GM12878 (cell line): ENCODE measurements at regions not wholly inside any gene's neighbourhood (a gene's known extent, or its start where the extent isn't known, plus 50 kb on each side); places are given as distances from the start of the nearest gene placed in this dataset.

ENCODE experiments used
- BMI1 ChIP-seq: fragments of 450-650 bp; IDR thresholded peaks from 2 replicates; pipeline ENCODE4 v1.6.1; 2016; ENCODE audit warnings: mild to moderate bottlenecking, moderate library complexity, borderline replicate concordance
- CBFB ChIP-seq: IDR thresholded peaks from 2 replicates; pipeline ENCODE4 v1.6.1; 2016; ENCODE audit warnings: antibody characterized with exemption, low read depth
- EZH2 ChIP-seq: IDR thresholded peaks from 2 replicates; pipeline ENCODE4 v1.6.1; 2012; ENCODE audit warnings: low read depth, mild to moderate bottlenecking, control low read depth, inconsistent platforms, low read length, borderline replicate concordance; ENCODE audit not compliant: control insufficient read depth
- POLR2A ChIP-seq: IDR thresholded peaks from 2 replicates; pipeline ENCODE4 v1.6.1; 2011; ENCODE audit warnings: low read depth, mild to moderate bottlenecking, low read length
- RFX5 ChIP-seq: IDR thresholded peaks from 2 replicates; pipeline ENCODE4 v1.6.1; 2011; ENCODE audit warnings: low read depth, low read length, improper control_type of control experiment
- SP1 ChIP-seq: IDR thresholded peaks from one replicate; pipeline ENCODE4 v1.6.1; 2011; ENCODE audit warnings: low read depth, low read length
- YY1 ChIP-seq: IDR thresholded peaks from 2 replicates; pipeline ENCODE4 v1.6.1; 2011; ENCODE audit warnings: low read depth, mild to moderate bottlenecking, low read length
- ZNF274 ChIP-seq: IDR thresholded peaks from one replicate; pipeline ENCODE4 v1.8.0; 2011; ENCODE audit not compliant: insufficient read length, insufficient read depth
- TF ChIP-seq, protein P1 (sequence below), 3 experiments: IDR thresholded peaks in 2 of 3; conservative IDR thresholded peaks in 1 of 3; 2 replicates each; pipeline ENCODE4 v1.5.1; 2011; ENCODE audit warnings: low read depth in 3 of 3, low read length in 3 of 3, mild to moderate bottlenecking in 3 of 3, control low read depth in 2 of 3, moderate library complexity in 2 of 3, inconsistent platforms in 1 of 3, mixed read lengths in 1 of 3; ENCODE audit not compliant: control insufficient read depth in 2 of 3, insufficient read depth in 1 of 3; ENCODE audit errors: extremely low read depth in 1 of 3

DNA sequence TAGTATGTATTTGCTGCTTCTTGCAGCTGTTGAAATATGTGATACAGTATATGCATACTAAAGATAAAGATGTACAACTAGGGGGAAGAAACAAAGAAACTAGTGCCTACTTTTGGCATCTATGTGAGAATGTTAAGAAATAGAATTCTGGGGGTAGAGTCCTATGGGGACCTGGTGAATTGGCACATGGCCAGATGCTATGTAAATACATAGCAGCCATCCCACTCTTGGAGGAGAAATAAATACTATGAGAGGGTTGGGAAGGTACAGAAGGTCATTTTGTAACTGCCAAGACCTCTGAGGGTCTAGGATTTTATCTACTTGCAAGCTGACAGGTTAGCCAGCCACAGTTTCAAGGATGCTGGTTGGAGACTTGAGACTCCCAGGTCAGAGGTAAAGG lies 298.3 kb upstream of the TBL1XR1 start:
- TF ChIP-seq YY1 (no peak), EZH2 (no peak), BMI1 (no peak), ZNF274 (no peak), RFX5 (no peak), POLR2A (no peak), SP1 (no peak), CBFB (no peak)
- TF ChIP-seq, protein P1, sequence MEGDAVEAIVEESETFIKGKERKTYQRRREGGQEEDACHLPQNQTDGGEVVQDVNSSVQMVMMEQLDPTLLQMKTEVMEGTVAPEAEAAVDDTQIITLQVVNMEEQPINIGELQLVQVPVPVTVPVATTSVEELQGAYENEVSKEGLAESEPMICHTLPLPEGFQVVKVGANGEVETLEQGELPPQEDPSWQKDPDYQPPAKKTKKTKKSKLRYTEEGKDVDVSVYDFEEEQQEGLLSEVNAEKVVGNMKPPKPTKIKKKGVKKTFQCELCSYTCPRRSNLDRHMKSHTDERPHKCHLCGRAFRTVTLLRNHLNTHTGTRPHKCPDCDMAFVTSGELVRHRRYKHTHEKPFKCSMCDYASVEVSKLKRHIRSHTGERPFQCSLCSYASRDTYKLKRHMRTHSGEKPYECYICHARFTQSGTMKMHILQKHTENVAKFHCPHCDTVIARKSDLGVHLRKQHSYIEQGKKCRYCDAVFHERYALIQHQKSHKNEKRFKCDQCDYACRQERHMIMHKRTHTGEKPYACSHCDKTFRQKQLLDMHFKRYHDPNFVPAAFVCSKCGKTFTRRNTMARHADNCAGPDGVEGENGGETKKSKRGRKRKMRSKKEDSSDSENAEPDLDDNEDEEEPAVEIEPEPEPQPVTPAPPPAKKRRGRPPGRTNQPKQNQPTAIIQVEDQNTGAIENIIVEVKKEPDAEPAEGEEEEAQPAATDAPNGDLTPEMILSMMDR (IDR thresholded peaks at IDR 0.05 in 2 of 3, conservative IDR thresholded peaks at IDR 0.05 in 1 of 3; ENCODE audit: control insufficient read depth in 2 of 3, extremely low read depth in 1 of 3, insufficient read depth in 1 of 3, low read depth in 3 of 3, low read length in 3 of 3) = no peak
